ENCODE measurements at regions not wholly inside any gene's neighbourhood (a gene's known extent, or its start where the extent isn't known, plus 50 kb on each side); places are given as distances from the start of the nearest gene placed in this dataset.

DNA sequence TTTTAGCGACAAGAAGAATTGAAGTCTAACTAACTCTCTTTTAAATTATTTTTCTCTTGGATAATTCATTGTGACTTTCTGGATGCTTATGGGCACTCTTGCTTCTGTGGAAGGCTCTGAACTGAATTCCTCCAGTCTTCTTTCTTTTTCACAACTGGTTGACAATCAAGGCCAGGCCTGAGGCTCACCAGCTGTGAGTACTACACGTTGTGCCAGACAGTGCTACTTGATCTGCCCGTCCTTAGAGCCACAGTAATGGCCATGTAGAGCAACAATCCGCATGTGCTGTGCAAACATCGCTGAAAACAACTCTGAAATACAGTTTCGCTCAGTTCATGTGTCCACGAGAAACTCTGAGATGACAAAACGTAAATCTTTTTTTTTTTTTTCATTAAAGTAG lies 1336.3 kb upstream of the AGA start:
- intact Hi-C loops (cut with DNase I): no loop called here
- DNase-seq (no peak), ATAC-seq (no peak)

DNA sequence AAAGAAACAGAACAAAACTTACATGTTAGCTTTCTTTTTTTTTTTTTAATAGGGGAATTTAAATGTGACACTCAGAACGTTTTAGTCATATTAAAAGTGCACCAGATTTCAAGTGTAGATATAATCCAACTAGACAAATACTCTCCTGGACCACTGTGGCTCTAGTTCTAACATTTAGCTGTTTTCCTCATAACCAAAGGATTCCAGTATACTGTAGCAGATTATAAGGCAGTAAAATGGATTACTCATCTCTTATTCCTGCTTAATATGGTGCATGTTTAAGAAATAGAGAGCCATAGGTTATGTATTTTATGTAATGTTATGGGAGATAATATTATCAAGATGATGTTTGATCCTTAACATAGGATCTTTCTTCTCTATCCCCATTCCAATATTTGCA lies 1339.5 kb upstream of the AGA start:
- intact Hi-C loops (cut with DNase I): no loop called here
- ATAC-seq: no peak
- DNase-seq: no peak

DNA sequence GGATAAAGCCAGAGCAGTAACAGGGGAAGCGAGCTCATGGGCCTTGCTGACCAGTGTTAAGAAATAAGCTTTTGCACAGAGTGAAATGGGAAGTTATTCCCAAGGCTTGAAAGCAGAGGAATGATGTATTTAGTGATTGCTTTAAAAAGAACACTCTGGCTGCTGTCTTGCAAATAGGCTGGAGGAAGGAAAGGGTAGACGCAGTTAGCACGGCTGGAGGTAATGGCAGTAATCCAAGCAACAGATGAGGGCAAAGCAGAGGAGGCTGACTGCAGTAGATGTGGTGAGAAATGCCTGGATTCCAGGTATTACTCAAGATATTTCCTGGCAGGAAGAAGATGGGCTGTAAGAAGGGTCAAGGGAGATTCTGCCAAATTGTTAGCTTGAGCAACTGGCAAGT lies 1342.3 kb upstream of the AGA start:
- ATAC-seq (no peak), DNase-seq (no peak)
- intact Hi-C loops (cut with DNase I): no loop called here

DNA sequence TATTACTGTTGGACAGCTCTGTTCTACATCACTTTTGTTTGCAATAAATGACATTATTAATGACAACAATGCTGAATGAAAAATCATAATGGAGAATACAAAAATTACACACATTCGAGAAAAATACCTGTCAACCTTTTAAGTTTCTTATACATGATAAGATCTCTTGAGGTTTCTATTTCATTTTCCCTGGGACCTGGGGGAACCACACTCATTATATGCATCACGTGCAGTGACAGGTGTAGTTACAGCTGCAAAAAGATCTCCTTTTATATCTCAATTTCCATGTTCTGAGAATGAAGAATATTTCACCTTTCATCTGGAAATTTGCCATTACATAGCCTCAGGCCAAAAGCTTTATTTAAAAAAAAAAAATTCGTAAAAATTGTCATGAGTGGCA lies 1347.0 kb upstream of the AGA start:
- ATAC-seq: no peak
- no peak for DNase-seq
- intact Hi-C loops (cut with DNase I): no loop called here

DNA sequence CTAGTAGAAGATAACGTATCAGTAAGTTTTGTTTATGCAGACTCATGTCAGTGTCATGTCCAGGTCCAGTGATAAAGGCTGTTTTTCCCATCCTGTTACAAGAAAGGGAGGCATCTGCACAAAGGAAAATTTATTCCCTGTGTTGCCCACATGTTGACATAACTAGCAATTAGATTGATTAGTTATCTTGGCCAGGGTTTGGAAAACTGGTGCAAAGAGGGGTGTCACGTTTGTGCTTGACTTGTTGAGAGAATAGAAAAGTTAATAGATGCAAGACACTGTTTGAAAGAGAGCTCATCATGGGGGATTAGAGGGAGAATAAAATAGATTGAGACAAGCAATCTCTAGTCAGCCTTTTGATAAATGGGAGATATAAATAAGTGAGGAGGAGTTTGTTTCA lies 1357.0 kb upstream of the AGA start:
- DNase-seq (no peak), ATAC-seq (no peak)
- intact Hi-C loops (cut with DNase I): no loop called here

DNA sequence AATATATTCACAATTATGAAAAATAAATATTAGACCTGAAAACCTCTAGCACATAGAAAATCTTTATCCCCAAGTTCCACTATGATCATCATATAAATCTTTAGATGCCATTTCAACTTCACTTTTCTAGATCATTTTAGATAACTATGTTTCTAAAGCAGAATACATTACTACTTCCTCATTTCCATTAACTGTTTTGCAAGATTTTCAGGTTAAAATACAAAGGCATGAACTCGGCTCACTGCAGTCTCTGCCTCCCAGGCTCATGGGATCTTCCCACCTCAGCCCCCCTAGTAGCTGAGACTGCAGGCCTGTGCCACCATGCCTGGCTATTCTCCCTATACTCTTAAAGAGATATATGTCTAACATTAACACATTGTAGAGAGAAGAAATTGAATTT lies 1365.9 kb upstream of the AGA start:
- DNase-seq (no peak), ATAC-seq (no peak)
- intact Hi-C loops (cut with DNase I): no loop called here

DNA sequence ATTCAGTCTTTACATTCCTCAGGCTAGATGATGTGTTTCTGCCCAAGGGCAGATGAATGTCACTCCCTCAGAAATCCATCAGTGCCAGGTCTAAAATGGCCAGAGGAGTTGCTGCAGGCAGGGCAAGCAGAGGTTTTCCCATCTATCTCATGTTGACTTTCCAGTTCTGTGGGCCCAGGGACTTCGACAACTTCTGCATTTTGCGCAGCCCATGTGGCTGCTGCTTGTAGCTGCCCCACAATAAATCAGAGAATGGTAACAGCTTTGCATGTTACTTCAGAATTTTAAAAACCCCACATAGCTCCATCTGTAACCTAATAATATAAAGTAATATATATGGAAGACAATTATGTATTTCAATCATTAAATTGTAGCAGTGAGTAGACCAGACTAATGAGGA lies 1367.7 kb upstream of the AGA start:
- no peak for ATAC-seq
- DNase-seq: no peak
- intact Hi-C loops (cut with DNase I): no loop called here

DNA sequence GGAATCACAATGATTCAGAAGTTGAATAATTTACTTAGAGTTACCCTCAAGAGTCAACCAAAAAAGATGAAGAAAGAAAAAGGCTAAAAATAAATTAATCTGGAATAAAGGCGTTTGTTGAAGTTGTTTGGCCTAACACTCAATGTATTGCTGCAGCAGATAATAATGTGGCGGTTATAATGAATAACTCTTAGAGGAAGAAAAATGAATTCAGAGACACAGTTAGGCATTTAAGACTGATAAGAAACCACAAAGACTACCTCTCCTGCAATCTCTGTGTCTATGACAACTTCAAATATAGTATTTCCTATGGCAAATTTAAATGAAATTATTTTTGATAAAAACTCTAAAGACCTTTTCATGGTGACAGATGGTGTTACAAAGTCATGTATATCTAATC lies 1369.1 kb upstream of the AGA start:
- ATAC-seq (no peak), DNase-seq (no peak)
- intact Hi-C loops (cut with DNase I): no loop called here

DNA sequence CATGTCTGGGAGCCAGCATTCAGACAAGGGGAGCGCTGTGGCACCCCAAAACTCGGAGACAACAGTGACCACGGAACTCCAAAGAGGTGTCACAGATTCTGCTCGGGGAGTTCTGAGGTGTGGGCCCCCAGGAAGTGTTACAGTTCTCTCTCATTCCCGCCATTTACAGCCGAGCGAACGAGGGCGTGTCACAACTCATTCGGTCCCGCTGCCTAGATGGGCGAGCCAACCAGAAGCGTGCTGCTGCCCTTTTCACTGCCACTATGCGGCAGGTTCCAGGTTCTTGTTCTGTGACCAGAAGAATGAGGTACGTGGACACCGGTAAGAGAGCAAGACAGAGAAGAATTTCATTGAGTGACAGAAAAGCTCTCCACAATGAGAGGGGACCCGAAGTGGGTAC lies 1370.6 kb upstream of the AGA start:
- DNase-seq: no peak
- intact Hi-C loops (cut with DNase I): no loop called here
- ATAC-seq: no peak

DNA sequence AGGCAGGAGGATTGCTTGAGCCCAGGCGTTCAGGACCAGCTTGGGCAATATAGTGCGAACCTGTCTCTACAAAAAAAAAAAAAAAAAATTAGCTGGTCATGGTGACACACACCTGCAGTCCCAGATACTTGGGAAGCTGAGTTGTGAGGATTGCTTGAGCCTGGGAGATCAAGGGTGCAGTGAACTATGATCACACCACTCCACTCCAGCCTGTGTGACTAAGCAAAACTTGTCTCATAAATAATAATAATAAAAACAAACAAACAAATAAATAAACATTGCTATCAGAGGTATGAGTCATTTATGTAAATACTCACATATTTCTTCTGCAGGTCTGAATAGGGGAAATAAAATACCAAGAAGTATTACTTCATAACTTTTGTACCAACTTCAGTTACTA lies 1372.7 kb upstream of the AGA start:
- no peak for ATAC-seq
- no peak for DNase-seq
- intact Hi-C loops (cut with DNase I): no loop called here

DNA sequence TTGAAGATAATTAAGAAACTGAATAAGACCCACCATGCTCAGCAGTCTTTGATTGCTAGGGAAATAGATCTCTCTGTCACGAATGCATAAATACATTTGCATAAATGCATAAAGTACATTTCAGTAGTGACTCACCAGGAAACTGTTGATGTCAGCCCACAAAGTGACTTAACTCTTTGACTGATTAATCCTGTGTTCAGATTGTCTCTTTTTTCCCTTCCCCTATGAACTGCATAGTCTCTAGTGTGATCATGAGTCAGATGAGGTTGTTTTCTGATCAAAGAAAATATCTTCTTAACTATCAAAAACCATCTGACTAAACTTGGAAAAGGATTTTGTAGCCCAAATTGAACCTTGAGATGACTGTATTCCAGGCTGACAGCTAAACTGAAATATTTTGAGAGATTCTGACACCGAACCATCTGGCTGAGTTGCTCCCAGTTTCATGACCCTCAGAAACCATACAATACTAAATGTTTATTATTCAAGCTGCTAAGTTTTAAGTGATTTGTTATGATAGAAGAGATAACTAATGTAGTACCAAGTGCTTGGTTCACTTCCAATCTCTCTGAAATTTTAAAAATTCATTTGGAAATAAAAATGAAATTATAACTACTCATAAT lies 1381.5 kb upstream of the AGA start:
- no peak for ATAC-seq
- intact Hi-C loops (cut with DNase I): no loop called here
- DNase-seq: no peak

DNA sequence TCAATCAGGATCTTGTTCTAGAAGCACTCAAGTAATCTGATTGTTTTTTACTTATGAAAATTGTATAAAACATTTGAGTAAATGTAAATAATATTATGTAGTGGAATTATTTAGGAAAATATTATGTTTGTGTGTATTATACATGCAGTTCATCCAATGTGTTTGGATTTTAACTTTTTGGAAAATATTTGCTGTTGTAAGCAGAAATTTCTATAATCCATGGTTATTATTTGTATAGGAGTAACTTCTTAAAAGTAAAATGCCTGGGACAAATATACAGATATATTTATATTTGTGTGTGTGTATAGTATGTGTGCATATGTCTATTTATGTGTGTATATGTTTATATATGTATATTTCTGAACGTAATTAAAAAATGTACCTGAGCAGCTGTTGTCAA lies 1394.6 kb upstream of the AGA start:
- no peak for ATAC-seq
- DNase-seq: no peak

DNA sequence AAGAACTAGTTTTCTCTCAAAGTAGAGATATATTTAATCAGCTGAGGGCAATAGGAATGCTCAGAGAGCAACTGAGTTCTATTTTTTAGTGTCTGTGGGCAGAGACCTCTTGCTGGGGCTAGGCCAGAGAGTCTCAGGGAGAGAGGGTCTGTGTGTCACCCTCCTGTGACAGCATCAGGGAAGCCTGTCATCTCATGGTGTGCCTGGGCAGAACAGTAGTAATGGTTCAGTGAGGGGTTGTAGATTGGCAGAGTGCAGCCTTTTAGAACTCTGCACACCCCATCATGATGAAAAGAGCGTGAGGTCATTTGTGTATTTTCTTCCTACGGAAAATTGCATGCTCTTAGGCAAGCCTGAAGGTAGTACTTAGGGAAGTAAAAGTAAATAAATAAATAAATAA lies 1396.5 kb upstream of the AGA start:
- DNase-seq (no peak), ATAC-seq (no peak)
- intact Hi-C loops (cut with DNase I): no loop called here

More for the DNA sequence above, 1394.6 kb upstream of the AGA start:
- intact Hi-C loops (cut with DNase I): no loop called here

DNA sequence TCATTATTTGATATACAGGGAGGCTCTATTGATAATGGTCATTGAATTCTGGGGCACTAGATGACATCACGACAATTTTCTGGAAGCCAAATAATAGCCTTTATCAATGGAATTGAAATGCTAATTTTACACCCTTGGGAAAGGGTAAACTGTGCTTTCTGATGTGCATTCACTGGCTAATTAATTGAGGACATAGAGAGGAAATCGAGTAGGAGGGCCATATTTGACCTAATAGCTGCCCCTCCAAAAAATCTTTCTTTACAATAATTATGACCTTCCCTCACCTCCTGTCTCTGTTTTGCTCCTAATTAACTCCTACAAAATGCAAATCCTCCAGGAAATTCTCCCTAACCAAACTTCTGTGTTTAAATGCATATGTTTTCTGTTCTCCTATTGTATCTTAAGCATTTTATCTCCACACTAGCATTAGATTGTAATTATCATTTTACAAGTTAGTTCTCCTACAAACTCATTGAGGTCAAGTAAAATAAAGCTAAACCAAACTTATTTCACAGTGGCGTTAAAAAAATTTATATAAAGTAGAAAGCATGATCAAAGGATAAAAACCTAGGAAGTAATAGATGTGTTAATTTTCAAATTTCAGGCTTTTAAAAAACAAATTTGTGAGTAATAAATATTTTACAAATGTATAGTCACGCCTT lies 1414.0 kb upstream of the AGA start:
- intact Hi-C loops (cut with DNase I): no loop called here
- DNase-seq (no peak), ATAC-seq (no peak)

DNA sequence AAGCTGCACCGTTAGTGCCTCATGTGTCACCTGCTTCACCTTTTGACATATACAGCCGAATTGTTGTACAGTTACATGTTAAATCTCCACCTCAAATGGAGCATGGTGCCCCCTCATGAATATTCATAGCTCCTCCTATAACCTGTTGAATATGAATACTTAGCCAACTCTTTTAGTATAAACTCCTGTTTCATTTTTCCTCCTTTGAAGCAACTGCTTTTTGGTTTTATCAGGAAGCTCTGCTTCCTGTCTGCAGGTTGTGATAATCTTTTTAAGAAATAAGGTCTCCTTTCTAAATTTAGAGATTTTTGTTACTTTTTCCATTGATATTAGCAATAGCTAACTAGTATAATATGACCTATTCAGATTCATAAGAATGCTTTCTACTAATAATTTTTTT lies 1429.2 kb upstream of the AGA start:
- intact Hi-C loops (cut with DNase I): no loop called here
- no peak for DNase-seq
- no peak for ATAC-seq

DNA sequence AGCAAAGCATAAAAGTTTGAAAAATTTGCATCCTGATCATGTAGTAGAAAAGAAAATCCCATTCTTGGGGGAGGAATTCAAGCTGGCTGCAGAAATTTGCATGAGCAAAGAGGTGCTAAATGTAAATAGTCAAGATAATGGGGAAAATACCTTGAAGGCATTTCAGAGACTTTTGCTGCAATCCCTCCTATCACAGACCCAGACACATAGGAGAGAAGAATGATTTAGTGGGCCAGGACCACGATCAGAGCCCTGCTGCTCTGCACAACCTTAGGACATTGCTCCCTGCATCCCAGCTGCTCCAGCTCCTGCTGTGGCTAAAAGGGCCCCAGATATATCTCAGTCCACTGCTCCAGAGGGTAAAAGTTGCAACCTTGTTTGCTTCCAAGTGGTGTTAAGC lies 1439.7 kb upstream of the AGA start:
- DNase-seq: no peak
- no peak for ATAC-seq
- intact Hi-C loops (cut with DNase I): no loop called here

DNA sequence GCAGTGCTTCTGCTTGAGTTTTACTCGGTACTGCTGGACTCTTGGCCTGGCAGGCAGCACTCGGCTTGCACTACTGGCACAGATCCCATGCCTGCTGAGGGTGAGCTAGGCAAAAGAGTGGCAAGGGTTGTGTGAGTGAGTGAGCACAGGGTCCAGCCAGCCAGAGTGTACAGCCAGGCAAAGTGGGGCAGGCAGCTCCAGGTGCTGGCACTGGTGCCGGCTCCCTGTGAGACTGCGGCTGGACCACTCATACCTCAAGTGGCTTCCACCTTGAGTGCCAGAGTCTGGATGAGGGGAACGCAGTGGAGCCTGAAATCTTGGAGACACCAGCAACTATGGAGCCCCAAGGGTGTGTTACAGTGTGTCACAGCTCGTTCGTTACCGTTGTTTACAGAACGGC lies 1451.9 kb upstream of the AGA start:
- DNase-seq (no peak), ATAC-seq (no peak)
- intact Hi-C loops (cut with DNase I): no loop called here

DNA sequence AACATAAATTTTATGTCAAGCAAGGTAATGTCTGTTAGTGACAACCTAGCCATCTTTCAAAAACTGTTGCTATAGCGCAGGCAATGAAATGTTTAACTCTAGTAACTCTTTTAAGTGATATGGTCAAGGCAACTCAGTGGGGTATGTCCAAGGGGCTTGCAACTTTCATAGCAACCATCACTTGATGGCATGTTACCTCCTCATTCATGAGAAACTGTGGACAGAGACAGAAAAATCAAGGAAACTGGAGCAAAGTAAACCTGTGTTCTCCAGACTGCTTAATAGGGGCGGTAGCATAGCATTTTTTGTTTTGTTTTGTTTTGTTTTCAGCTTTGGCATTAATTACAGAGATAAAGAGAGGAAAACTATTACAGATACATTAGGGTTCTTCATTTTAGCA lies 1456.8 kb upstream of the AGA start:
- intact Hi-C loops (cut with DNase I): no loop called here
- no peak for DNase-seq
- no peak for ATAC-seq

DNA sequence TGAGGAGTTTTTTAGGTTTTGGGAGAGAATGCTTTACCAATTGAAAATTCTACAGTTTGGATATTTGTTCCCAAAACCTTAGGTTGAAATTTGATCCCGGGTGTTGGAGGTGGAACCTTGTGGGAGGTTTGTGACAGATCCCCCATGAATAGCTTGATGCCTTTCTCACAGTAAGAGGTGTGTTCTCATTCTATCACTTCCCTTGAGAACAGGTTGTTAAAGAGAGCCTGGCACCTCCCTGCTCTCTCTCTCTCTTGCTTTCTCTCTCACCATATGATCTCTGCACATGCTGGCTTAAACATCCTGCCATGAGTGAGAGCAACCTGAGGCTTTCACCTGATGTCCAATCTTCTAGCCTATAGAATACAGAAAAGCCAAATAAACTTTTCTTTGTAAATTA lies 1475.5 kb upstream of the AGA start:
- intact Hi-C loops (cut with DNase I): no loop called here
- ATAC-seq (no peak), DNase-seq (no peak)

DNA sequence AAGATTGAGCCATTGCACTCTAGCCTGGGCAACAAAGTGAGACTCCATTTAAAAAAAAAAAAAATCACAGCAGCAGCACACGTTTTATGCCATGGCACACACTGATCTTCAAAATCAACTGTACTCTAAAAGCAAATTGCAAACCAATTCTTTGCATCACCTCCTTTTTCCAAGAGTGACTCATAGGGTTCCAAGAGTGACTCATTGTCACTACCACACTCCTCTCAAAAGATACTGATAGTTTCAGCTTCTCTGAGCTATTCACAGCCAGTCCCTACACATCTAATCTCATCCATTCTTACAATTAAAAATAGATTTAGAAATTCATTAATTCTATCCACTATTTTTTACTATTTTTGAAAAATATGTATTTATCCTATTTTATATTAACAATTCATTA lies 1494.9 kb upstream of the AGA start:
- DNase-seq: no peak
- no peak for ATAC-seq
- intact Hi-C loops (cut with DNase I): no loop called here

DNA sequence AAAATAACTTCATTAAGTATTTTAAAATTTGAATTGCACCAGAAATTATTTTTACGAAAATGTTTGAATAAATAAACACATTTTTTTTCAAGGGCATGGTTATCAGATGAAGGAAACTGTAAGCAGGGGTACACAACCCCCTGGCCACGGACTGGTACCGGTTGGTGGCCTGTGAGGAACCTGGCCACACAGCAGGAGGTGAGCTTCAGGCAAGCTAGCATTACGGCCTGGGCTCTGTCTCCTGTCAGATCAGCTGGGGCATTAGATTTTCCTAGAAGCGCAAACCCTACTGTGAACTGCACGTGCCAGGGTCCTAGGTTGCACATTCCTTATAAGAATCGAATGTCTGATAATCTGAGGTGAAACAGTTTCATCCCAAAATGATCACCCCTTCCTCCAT lies 1499.7 kb upstream of the AGA start:
- intact Hi-C loops (cut with DNase I): no loop called here
- no peak for ATAC-seq
- DNase-seq: no peak
